ENCODE measurements at regions not wholly inside any gene's neighbourhood (a gene's known extent, or its start where the extent isn't known, plus 50 kb on each side); places are given as distances from the start of the nearest gene placed in this dataset.
"Not testable (repeated sequence)": the region's sequence is repeated elsewhere in the genome, so short reads cannot be mapped to it uniquely, and the experiment has no call there.

DNA sequence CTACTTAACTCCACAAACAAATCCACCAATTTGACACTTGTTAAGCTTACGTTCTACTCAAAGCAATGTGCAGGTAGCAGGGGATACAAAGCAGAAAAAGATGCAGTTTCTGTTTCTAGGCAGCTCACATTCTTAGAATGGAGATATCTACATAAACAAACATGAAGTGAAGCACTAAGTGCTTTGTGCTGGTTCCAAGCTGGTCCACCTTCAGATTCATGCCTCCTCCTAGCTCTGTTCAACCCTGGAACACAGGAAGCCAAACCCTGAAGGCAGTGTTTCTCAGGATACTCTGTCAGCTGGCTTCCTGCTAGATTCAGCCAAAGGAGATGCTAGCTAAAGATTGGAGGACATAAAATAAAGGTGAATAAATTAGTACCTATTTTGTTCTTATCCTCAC, 55.3 kb upstream of the NOL4 start:
- in situ Hi-C loops (cut with HindIII; ENCODE audit: low pct_unique_long_range_greater_than_20kb, low sequenced_read_pairs): no loop called here

DNA sequence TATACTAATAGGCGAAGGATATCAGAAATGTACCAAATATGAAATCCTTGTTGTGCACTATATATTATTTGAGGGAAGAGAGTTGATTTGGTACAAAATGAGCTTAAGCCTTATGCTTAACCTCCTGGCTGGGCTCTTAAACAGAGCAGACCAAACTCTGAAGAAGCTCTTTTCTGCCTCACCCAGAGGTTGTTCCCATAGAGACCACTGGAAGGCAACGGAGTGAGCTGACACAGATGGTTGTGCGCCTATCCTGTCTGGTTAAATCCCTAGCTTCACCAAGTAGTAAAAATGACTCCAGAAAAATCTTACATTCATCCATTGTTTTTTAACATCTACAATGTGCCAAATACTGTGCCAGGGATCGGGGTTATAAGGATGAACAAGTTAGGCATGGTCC, 55.9 kb upstream of the NOL4 start:
- in situ Hi-C loops (cut with HindIII; ENCODE audit: low pct_unique_long_range_greater_than_20kb, low sequenced_read_pairs): no loop called here
- no peak for DNase-seq (ENCODE audit: low read depth, low spot score)

More for the DNA sequence above, 55.3 kb upstream of the NOL4 start:
- no peak for DNase-seq (ENCODE audit: low read depth, low spot score)

DNA sequence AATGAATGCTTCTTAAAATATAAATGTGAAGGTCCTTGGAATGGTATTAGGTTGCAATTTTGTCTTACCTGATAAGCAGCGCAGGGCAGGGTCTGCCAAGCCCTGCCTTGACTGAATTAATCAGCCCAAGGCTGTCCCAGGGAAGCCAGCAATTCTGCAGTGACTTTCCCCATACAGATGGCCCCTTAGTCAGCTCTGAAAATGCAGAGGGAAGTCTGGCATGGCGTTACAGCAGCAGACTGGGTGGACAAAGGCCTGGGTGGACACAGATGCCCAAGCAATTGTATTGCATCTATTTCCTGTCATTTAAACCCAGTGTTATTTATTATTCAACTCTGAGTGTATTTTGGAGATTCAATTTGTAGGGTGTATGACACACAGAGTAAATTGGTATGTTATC, 56.6 kb upstream of the NOL4 start:
- no peak for DNase-seq (ENCODE audit: low read depth, low spot score)
- in situ Hi-C loops (cut with HindIII; ENCODE audit: low pct_unique_long_range_greater_than_20kb, low sequenced_read_pairs): no loop called here

DNA sequence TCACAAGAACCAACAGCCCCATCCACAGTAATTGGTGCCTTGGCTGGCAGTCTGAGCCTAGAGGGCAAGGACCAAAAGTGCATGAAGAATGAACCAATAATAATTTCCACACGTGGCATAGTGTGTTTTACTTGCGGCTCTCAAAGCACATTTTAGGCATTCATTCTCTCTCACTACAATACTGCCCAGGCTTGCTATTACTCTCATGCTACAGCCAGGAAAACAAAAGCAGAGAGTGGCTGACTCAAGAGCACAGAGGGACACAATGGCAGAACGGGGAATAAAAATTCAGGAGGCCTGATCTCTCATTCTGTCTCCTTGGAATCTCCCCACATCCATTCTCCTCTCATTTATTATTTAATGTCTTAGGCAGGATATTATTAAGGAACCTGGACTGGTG, 57.0 kb upstream of the NOL4 start:
- in situ Hi-C loops (cut with HindIII; ENCODE audit: low pct_unique_long_range_greater_than_20kb, low sequenced_read_pairs): no loop called here
- DNase-seq (ENCODE audit: low read depth, low spot score): no peak

DNA sequence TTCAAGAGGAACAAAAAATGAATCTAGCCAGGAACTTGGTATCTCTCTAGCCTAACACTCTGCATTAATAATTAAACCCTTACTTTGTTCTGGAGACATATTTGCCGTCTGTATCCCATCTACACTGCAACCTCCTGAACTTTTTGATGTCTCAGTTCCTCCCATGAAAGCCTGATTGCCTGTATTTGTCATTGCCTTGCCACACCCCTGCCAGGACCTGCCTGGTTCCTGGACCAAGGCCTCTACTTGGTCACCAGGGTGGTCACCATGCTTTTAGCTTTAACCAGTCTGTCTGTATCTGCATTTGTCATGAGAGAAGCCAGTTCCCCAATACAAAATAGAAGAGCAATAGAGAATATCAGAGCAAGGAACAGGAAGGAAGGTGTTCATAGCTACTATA, 58.8 kb upstream of the NOL4 start:
- in situ Hi-C loops (cut with HindIII; ENCODE audit: low pct_unique_long_range_greater_than_20kb, low sequenced_read_pairs): no loop called here
- no peak for DNase-seq (ENCODE audit: low read depth, low spot score)

DNA sequence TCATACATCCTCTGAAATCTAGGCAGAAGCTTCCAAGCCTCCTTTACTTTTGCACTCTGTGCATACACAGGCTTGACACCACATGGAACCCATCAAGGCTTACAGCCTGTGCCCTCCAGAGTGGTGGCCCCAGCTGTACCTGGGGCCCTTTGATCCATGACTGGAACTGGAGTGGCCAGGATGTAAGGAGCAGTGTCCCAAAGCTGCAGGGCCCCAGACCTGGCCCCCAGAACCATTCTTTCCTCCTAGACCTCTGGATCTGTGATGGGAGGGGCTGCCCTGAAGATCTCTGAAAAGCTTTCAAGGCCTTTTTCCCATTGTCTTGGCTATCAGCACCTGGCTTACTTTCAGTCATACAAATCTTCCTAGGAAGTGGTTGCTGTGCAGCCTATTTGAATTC, 63.1 kb upstream of the NOL4 start:
- DNase-seq (ENCODE audit: low read depth, low spot score): no peak
- in situ Hi-C loops (cut with HindIII; ENCODE audit: low pct_unique_long_range_greater_than_20kb, low sequenced_read_pairs): no loop called here

- no peak for DNase-seq (ENCODE audit: low read depth, low spot score)
- in situ Hi-C loops (cut with HindIII; ENCODE audit: low pct_unique_long_range_greater_than_20kb, low sequenced_read_pairs): no loop called here
Observed at GRCh38 chr18:34292594-34292993, 67.9 kb upstream of the NOL4 start.

DNA sequence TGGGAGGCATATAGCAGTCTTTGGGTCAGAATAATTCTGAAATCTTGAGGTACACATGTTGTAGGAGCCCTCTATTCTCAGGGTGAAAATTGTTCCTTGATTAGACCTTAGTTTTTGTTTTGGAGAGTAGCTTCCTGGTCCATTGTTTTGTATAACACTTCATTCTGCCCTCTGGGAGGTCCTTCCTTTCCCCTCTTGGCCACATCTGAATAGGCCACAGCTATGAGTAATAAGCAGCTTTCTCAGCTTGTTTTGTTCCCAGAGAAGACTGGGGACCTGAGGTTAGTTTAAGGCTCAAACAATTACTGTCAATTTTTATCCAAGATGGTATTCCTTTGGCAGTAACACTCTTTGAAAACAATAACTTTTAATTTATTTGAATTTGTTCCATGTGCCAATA, 72.6 kb upstream of the NOL4 start:
- DNase-seq (ENCODE audit: low read depth, low spot score): no peak
- in situ Hi-C loops (cut with HindIII; ENCODE audit: low pct_unique_long_range_greater_than_20kb, low sequenced_read_pairs): no loop called here

- in situ Hi-C loops (cut with HindIII; ENCODE audit: low pct_unique_long_range_greater_than_20kb, low sequenced_read_pairs): no loop called here
- no peak for DNase-seq (ENCODE audit: low read depth, low spot score)
Observed at GRCh38 chr18:34299828-34300227, 75.1 kb upstream of the NOL4 start.

DNA sequence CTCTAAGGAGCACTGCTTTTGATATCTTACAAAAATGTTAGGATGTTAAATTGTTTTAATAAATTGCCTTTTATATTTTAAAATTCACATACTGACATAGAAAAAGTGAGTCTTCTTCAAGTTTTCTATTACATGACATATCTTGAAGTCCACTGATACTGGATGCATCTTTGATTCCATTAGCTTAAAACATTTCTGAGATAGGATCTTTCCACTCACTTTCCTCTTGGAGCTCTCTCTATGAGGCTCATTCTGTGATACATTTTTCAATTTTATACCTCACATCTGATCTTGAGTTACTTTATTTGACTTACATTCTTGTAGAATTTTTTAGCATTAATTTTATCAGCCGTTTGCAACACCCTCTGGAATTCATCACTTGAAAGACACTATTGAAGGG, 86.8 kb upstream of the NOL4 start:
- in situ Hi-C loops (cut with HindIII; ENCODE audit: low pct_unique_long_range_greater_than_20kb, low sequenced_read_pairs): no loop called here
- DNase-seq (ENCODE audit: low read depth, low spot score): no peak

- no peak for DNase-seq (ENCODE audit: low read depth, low spot score)
- in situ Hi-C loops (cut with HindIII; ENCODE audit: low pct_unique_long_range_greater_than_20kb, low sequenced_read_pairs): no loop called here
Observed at GRCh38 chr18:34314847-34315246, 90.1 kb upstream of the NOL4 start.

GRCh38 chr18:34315591-34316352, 91.1 kb upstream of the NOL4 start:
- in situ Hi-C loops (cut with HindIII; ENCODE audit: low pct_unique_long_range_greater_than_20kb, low sequenced_read_pairs): no loop called here
- no peak for DNase-seq (ENCODE audit: low read depth, low spot score)

DNA sequence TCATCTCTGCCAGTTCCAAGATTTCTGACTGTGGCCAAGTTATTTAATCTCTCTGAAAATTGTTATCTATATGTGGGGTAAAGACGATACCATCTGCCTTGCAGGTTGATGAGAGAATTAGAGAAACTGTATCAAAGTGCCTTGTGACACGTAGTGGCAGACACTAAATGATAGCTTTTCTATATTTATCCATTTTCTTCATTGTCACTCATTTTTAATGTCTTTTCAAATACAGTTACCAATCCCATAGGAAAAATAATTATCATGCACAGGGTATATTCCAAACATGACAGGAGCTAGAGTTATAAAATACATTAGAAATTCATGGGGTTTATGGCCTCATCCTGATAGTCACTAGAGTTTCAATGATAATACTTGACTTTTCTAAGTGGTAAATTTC, 95.6 kb upstream of the NOL4 start:
- DNase-seq (ENCODE audit: low read depth, low spot score): no peak
- in situ Hi-C loops (cut with HindIII; ENCODE audit: low pct_unique_long_range_greater_than_20kb, low sequenced_read_pairs): no loop called here

DNA sequence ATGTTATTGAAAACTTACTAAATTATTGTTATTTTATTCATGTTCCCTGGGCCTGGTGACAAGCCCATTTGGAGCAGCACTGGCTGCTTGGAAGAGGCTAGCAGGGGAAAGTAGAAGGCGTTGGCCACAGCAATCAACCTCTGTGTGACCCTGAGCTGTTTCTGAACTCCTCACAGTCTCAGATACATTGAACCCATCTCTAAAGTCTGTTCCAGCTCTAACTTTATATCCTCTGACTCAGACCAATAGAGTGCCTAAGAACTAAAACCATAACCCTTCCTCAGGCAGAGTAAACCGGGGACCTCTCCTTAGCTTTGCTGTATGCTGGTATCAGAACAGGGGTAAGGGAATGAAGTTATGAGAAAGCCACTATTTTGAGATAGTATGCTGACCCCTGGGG, 96.4 kb upstream of the NOL4 start:
- in situ Hi-C loops (cut with HindIII; ENCODE audit: low pct_unique_long_range_greater_than_20kb, low sequenced_read_pairs): no loop called here

GRCh38 chr18:34322365-34323289, 97.9 kb upstream of the NOL4 start:
- DNase-seq (ENCODE audit: low read depth, low spot score): peak; percentile 64
- in situ Hi-C loops (cut with HindIII; ENCODE audit: low pct_unique_long_range_greater_than_20kb, low sequenced_read_pairs): no loop called here

More for the DNA sequence above, 96.4 kb upstream of the NOL4 start:
- no peak for DNase-seq (ENCODE audit: low read depth, low spot score)

GRCh38 chr18:34329840-34330239, 105.1 kb upstream of the NOL4 start:
- in situ Hi-C loops (cut with HindIII; ENCODE audit: low pct_unique_long_range_greater_than_20kb, low sequenced_read_pairs): no loop called here
- no peak for DNase-seq (ENCODE audit: low read depth, low spot score)

DNA sequence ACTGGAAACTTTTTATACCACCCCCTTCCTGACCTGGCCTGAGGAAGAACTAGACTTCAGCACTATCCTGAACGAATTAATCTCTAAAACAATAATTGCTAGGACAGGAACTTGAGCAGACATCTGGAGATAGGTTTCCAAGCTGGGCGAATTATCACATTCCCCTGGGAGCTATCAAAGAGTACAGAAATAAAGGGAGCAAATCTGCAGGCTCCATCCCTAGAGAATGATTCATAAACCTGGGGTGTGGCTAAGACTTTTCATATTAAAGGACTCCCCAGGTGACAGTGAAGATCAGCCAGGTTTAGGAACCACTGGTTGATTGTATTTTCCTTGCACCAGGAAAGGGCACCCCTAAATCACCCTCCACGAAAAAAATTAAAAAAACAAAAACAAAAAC, 105.6 kb upstream of the NOL4 start:
- no peak for DNase-seq (ENCODE audit: low read depth, low spot score)
- in situ Hi-C loops (cut with HindIII; ENCODE audit: low pct_unique_long_range_greater_than_20kb, low sequenced_read_pairs): no loop called here

DNA sequence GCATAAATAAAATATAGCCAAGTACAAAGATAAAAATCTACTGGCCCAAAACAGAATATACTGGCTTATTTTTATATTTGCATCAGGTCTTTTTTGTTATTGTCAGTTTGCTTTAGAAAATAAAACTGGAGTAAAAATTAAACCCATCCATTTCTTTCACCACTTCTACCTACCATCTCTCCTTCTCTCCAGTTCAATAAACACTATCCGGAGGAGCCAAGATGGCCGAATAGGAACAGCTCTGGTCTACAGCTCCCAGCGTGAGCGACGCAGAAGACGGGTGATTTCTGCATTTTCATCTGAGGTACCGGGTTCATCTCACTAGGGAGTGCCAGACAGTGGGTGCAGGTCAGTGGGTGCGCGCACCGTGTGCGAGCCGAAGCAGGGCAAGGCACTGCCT, 106.2 kb upstream of the NOL4 start:
- in situ Hi-C loops (cut with HindIII; ENCODE audit: low pct_unique_long_range_greater_than_20kb, low sequenced_read_pairs); DNase-seq (ENCODE audit: low read depth, low spot score): not testable (repeated sequence)

DNA sequence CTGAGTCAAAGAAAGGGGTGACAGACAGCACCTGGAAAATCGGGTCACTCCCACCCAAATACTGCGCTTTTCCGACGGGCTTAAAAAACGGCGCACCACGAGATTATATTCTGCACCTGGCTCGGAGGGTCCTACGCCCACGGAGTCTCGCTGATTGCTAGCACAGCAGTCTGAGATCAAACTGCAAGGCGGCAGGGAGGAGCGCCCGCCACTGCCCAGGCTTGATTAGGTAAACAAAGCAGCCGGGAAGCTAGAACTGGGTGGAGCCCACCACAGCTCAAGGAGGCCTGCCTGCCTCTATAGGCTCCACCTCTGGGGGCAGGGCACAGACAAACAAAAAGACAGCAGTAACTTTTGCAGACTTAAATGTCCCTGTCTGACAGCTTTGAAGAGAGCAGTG, 106.6 kb upstream of the NOL4 start:
- DNase-seq (ENCODE audit: low read depth, low spot score); in situ Hi-C loops (cut with HindIII; ENCODE audit: low pct_unique_long_range_greater_than_20kb, low sequenced_read_pairs): not testable (repeated sequence)

Measured in SK-MEL-5 (cell line).